WTC11 (cell line): ENCODE measurements at regions not wholly inside any gene's neighbourhood (a gene's known extent, or its start where the extent isn't known, plus 50 kb on each side); places are given as distances from the start of the nearest gene placed in this dataset.

Experiments
- ATAC-seq: fragments of 200-7000 bp; cut with Tn5 transposase; 2 replicates; pipeline ENCODE4 v1.10.0; 2021; ENCODE audit warnings: mild to moderate bottlenecking, moderate library complexity
- CTCF ChIA-PET: fragments of 300-600 bp; sonication (Branson Sonifier 250); formaldehyde crosslinking; loops from one replicate; lab custom pipeline; 2021; ENCODE audit warnings: antibody characterized with exemption; lab: Charles Lee
- POLR2A ChIA-PET: fragments of 350-600 bp; sonication (Branson Sonifier 250); formaldehyde crosslinking; loops from one replicate; lab custom pipeline; 2021; ENCODE audit warnings: antibody characterized with exemption; lab: Charles Lee
- DNase-seq: peaks from one replicate; pipeline ENCODE4 v3.0.0; 2021; ENCODE audit warnings: low spot score
- H3K27ac Mint-ChIP-seq: 2 replicates; pipeline ENCODE4 v1.8.0; 2021; ENCODE audit warnings: mixed read lengths
- H3K27me3 Mint-ChIP-seq: 2 replicates; pipeline ENCODE4 v1.8.0; 2021; ENCODE audit warnings: low read depth, mild to moderate bottlenecking, moderate library complexity, mixed read lengths
- H3K36me3 Mint-ChIP-seq: 2 replicates; pipeline ENCODE4 v1.8.0; 2021; ENCODE audit warnings: mixed read lengths
- H3K4me1 Mint-ChIP-seq: 2 replicates; pipeline ENCODE4 v1.8.0; 2022; ENCODE audit warnings: mixed read lengths
- H3K4me3 Mint-ChIP-seq: 2 replicates; pipeline ENCODE4 v1.8.0; 2021; ENCODE audit warnings: mild to moderate bottlenecking, moderate library complexity, mixed read lengths
- H3K9me3 Mint-ChIP-seq: 2 replicates; pipeline ENCODE4 v1.8.0; 2021; ENCODE audit warnings: mixed read lengths
- ATF2 ChIP-seq: sonication (generic); formaldehyde crosslinking; IDR thresholded peaks from 2 replicates; pipeline ENCODE4 v1.8.1; 2022; ENCODE audit warnings: low read depth, missing genetic modification reagents, borderline replicate concordance
- CREM ChIP-seq: sonication (generic); formaldehyde crosslinking; IDR thresholded peaks from 2 replicates; pipeline ENCODE4 v1.8.1; 2022; ENCODE audit warnings: mild to moderate bottlenecking, missing genetic modification reagents, moderate library complexity
- CTCF ChIP-seq: fragments of 200-600 bp; IDR thresholded peaks from 2 replicates; pipeline ENCODE4 v1.8.0; 2022; ENCODE audit warnings: antibody characterized with exemption
- ETV6 ChIP-seq: sonication (generic); formaldehyde crosslinking; IDR thresholded peaks from 2 replicates; pipeline ENCODE4 v1.8.1; 2022; ENCODE audit warnings: mild to moderate bottlenecking, missing genetic modification reagents
- FOXJ3 ChIP-seq: sonication (generic); formaldehyde crosslinking; IDR thresholded peaks from 2 replicates; pipeline ENCODE4 v1.9.0; 2021; ENCODE audit warnings: missing genetic modification reagents, mild to moderate bottlenecking, borderline replicate concordance
- GABPB1 ChIP-seq: sonication (generic); formaldehyde crosslinking; IDR thresholded peaks from 2 replicates; pipeline ENCODE4 v1.8.1; 2023; ENCODE audit warnings: mild to moderate bottlenecking, missing genetic modification reagents
- JUN ChIP-seq: sonication (generic); formaldehyde crosslinking; IDR thresholded peaks from 2 replicates; pipeline ENCODE4 v1.8.0; 2023; ENCODE audit warnings: mild to moderate bottlenecking, missing genetic modification reagents
- KAT7 ChIP-seq: sonication (generic); formaldehyde crosslinking; IDR thresholded peaks from 2 replicates; pipeline ENCODE4 v1.8.1; 2023; ENCODE audit warnings: missing genetic modification reagents, mild to moderate bottlenecking, borderline replicate concordance
- PRDM15 ChIP-seq: sonication (generic); formaldehyde crosslinking; IDR thresholded peaks from 2 replicates; pipeline ENCODE4 v1.8.0; 2022; ENCODE audit warnings: missing genetic modification reagents
- RELA ChIP-seq: sonication (generic); formaldehyde crosslinking; IDR thresholded peaks from 2 replicates; pipeline ENCODE4 v1.8.1; 2022; ENCODE audit warnings: missing genetic modification reagents, mild to moderate bottlenecking, borderline replicate concordance
- TCF7 ChIP-seq: sonication (generic); formaldehyde crosslinking; IDR thresholded peaks from 2 replicates; pipeline ENCODE4 v1.8.0; 2022; ENCODE audit warnings: mild to moderate bottlenecking, low read depth, missing genetic modification reagents, moderate library complexity
- ZBTB21 ChIP-seq: sonication (generic); formaldehyde crosslinking; IDR thresholded peaks from 2 replicates; pipeline ENCODE4 v1.8.1; 2023; ENCODE audit warnings: mild to moderate bottlenecking, missing genetic modification reagents, borderline replicate concordance
- ZNF219 ChIP-seq: sonication (generic); formaldehyde crosslinking; IDR thresholded peaks from 2 replicates; pipeline ENCODE4 v1.8.0; 2023; ENCODE audit warnings: missing genetic modification reagents, mild to moderate bottlenecking, borderline replicate concordance
- ZNF416 ChIP-seq: fragments of 250-450 bp; sonication (Bioruptor Pico); IDR thresholded peaks from 2 replicates; pipeline ENCODE4 v1.9.0; 2021; ENCODE audit warnings: mild to moderate bottlenecking, inconsistent platforms
- ZNF532 ChIP-seq: fragments of 250-450 bp; sonication (Bioruptor Pico); IDR thresholded peaks from 2 replicates; pipeline ENCODE4 v1.9.0; 2021; ENCODE audit warnings: mild to moderate bottlenecking, borderline replicate concordance

- TF ChIP-seq PRDM15 (CRISPR knock-in tag): no peak
- no peak for TF ChIP-seq ZBTB21 (CRISPR knock-in tag)
- TF ChIP-seq ZNF416 (CRISPR knock-in tag): no peak
- TF ChIP-seq, all 79 proteins: peak for 0
Observed at GRCh38 chr9:82273121-82273520, 284.5 kb downstream of the SPATA31D1 start (continued).

GRCh38 chr9:82275258-82275927, 286.8 kb downstream of the SPATA31D1 start:
- H3K4me1 Mint-ChIP-seq: peaks cover 13% of the 10 kb centered on the region; the same call in 1 of the 2 replicates
- no peak overlapping the region for H3K27ac Mint-ChIP-seq
- no peaks in the 10 kb centered on the region for H3K36me3 Mint-ChIP-seq
- H3K9me3 Mint-ChIP-seq: peaks cover 7% of the 10 kb centered on the region; the same call in 1 of the 2 replicates
- CTCF ChIA-PET: no interaction called here
- ATAC-seq (no peak), DNase-seq (no peak)
- no peaks in the 10 kb centered on the region for H3K27me3 Mint-ChIP-seq
- H3K4me3 Mint-ChIP-seq: no peak overlapping the region
- TF ChIP-seq ZNF219 (no peak), RELA (CRISPR knock-in tag) (no peak), GABPB1 (CRISPR knock-in tag) (no peak), TCF7 (no peak)
- POLR2A ChIA-PET: no interaction called here

GRCh38 chr9:82281066-82281465, 292.5 kb downstream of the SPATA31D1 start:
- CTCF ChIA-PET: no interaction called here
- Mint-ChIP-seq H3K4me1 (peaks cover 6% of the 10 kb centered on the region; the same call in 1 of the 2 replicates), H3K9me3 (peaks cover 13% of the 10 kb centered on the region; the same call in 1 of the 2 replicates), H3K36me3 (no peaks in the 10 kb centered on the region), H3K27ac (no peak overlapping the region), H3K27me3 (no peaks in the 10 kb centered on the region; the same call in 1 of the 2 replicates), H3K4me3 (no peak overlapping the region)
- POLR2A ChIA-PET: no interaction called here
- no peak for DNase-seq
- no peak for ATAC-seq
- TF ChIP-seq ZNF532 (no peak), ETV6 (CRISPR knock-in tag) (no peak), PRDM15 (CRISPR knock-in tag) (no peak), JUN (no peak), CTCF (no peak), KAT7 (CRISPR knock-in tag) (no peak), FOXJ3 (CRISPR knock-in tag) (no peak), CREM (CRISPR knock-in tag) (no peak), ATF2 (CRISPR knock-in tag) (no peak)
